ENCODE measurements at regions not wholly inside any gene's neighbourhood (a gene's known extent, or its start where the extent isn't known, plus 50 kb on each side); places are given as distances from the start of the nearest gene placed in this dataset.
"Not testable (repeated sequence)": the region's sequence is repeated elsewhere in the genome, so short reads cannot be mapped to it uniquely, and the experiment has no call there.

GRCh38 chr2:216944733-216945132 lies 84.9 kb upstream of the TNP1 start:
- ATAC-seq: no peak

GRCh38 chr2:216943109-216943508 lies 83.2 kb upstream of the TNP1 start:
- ATAC-seq: no peak
- no peak for DNase-seq
- intact Hi-C loops (cut with DNase I, micrococcal nuclease): no loop called here

More at GRCh38 chr2:216944733-216945132, 84.9 kb upstream of the TNP1 start:
- DNase-seq: no peak
- intact Hi-C loops (cut with DNase I, micrococcal nuclease): no loop called here

GRCh38 chr2:216942465-216942864 lies 82.6 kb upstream of the TNP1 start:
- DNase-seq: no peak
- ATAC-seq: no peak
- intact Hi-C loops (cut with DNase I, micrococcal nuclease): no loop called here

- ATAC-seq (no peak), DNase-seq (no peak)
- intact Hi-C loops (cut with DNase I, micrococcal nuclease): no loop called here
Measured at GRCh38 chr2:216942016-216942415, 82.2 kb upstream of the TNP1 start.

- DNase-seq (no peak), ATAC-seq (no peak)
- intact Hi-C loops (cut with DNase I, micrococcal nuclease): no loop called here
Measured at GRCh38 chr2:216936954-216937357, 77.1 kb upstream of the TNP1 start.

GRCh38 chr2:216934623-216935022 lies 74.8 kb upstream of the TNP1 start:
- intact Hi-C loops (cut with DNase I, micrococcal nuclease): no loop called here
- ATAC-seq (no peak), DNase-seq (no peak)

GRCh38 chr2:216934151-216934550 lies 74.3 kb upstream of the TNP1 start:
- intact Hi-C loops (cut with DNase I, micrococcal nuclease): no loop called here
- no peak for ATAC-seq
- DNase-seq: no peak

- intact Hi-C loops (cut with DNase I, micrococcal nuclease): no loop called here
- no peak for DNase-seq
- no peak for ATAC-seq
Measured at GRCh38 chr2:216932863-216933548, 73.1 kb upstream of the TNP1 start.

- intact Hi-C loops (cut with DNase I, micrococcal nuclease): no loop called here
- ATAC-seq: no peak
- no peak for DNase-seq
Measured at GRCh38 chr2:216932113-216932862, 72.4 kb upstream of the TNP1 start.

GRCh38 chr2:216930716-216931115 lies 70.9 kb upstream of the TNP1 start:
- intact Hi-C loops (cut with DNase I, micrococcal nuclease): no loop called here
- no peak for DNase-seq
- no peak for ATAC-seq

GRCh38 chr2:216929338-216929737 lies 69.5 kb upstream of the TNP1 start:
- ATAC-seq; intact Hi-C loops (cut with DNase I, micrococcal nuclease); DNase-seq: not testable (repeated sequence)

- ATAC-seq: no peak
- intact Hi-C loops (cut with DNase I, micrococcal nuclease): no loop called here
Measured at GRCh38 chr2:216927163-216927562, 67.3 kb upstream of the TNP1 start.

GRCh38 chr2:216925636-216926366 lies 65.9 kb upstream of the TNP1 start:
- intact Hi-C loops (cut with DNase I, micrococcal nuclease): no loop called here
- no peak for DNase-seq

More at GRCh38 chr2:216927163-216927562, 67.3 kb upstream of the TNP1 start:
- no peak for DNase-seq

GRCh38 chr2:216925006-216925405 lies 65.1 kb upstream of the TNP1 start:
- DNase-seq (no peak), ATAC-seq (no peak)
- intact Hi-C loops (cut with DNase I, micrococcal nuclease): no loop called here

More at GRCh38 chr2:216925636-216926366, 65.9 kb upstream of the TNP1 start:
- no peak for ATAC-seq

GRCh38 chr2:216923706-216924105 lies 63.8 kb upstream of the TNP1 start:
- intact Hi-C loops (cut with DNase I, micrococcal nuclease): no loop called here
- ATAC-seq (no peak), DNase-seq (no peak)

- ATAC-seq: no peak
- intact Hi-C loops (cut with DNase I, micrococcal nuclease): no loop called here
- DNase-seq: no peak
Measured at GRCh38 chr2:216922175-216922780, 62.4 kb upstream of the TNP1 start.

- ATAC-seq (no peak), DNase-seq (no peak)
- intact Hi-C loops (cut with DNase I, micrococcal nuclease): no loop called here
Measured at GRCh38 chr2:216920937-216921456, 61.1 kb upstream of the TNP1 start.

GRCh38 chr2:216920143-216920876 lies 60.4 kb upstream of the TNP1 start:
- DNase-seq (no peak), ATAC-seq (no peak)
- intact Hi-C loops (cut with DNase I, micrococcal nuclease): no loop called here

All from left colon (tissue), 2 donors.